ENCODE measurements at regions not wholly inside any gene's neighbourhood (a gene's known extent, or its start where the extent isn't known, plus 50 kb on each side); places are given as distances from the start of the nearest gene placed in this dataset.

DNA sequence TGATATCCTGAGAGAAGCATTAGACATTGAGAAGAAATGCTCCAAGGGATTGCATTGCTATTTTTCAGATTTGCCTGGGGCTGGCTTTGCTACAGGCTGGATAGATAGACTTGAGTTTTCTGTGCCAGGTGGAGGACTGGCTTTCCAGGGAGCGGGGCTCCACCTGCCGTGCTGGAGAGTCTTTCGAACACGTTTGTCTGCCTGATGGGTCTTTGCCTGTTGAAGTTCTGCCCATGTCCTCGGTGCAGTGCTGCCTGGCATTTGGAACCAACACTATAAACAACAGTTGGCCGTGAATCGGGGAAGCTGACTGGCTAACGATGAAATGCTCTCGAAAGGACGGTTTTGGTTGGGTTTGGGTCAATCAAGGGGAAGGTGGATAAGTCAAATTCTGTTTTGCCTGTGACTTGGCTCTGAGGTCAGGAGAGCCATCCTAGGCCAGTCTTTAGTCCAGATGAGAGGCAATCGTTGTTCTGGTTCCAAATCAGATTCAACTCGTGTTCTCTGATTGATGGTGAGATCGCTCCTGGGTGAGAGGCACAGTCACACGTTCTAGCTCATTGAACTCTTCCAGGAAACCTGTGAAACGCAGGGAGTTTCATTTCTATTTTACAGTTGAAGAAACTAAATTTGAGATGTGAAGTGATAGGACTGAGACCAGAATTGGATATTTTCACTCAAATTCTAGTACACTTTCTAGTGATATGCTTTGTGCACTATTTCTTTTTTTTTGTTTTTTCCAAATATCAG, 599.0 kb downstream of the TYW1 start:
- Mint-ChIP-seq H3K4me3 (no peak overlapping the region), H3K27ac (no peak overlapping the region), H3K27me3 (ENCODE audit: low read depth in 2 of 2) (no peaks in the 10 kb centered on the region), H3K9me3 (peaks cover 4 to 6% of the 10 kb centered on the region in 2 donors), H3K36me3 (no peaks in the 10 kb centered on the region), H3K4me1 (no peaks in the 10 kb centered on the region)
- Histone ChIP-seq H3K9me3 (ENCODE audit: control insufficient read depth, insufficient read depth, low read length) (no peaks in the 10 kb centered on the region), H3K4me1 (ENCODE audit: control insufficient read depth, insufficient read depth, low read length) (no peaks in the 10 kb centered on the region), H3K27me3 (ENCODE audit: control insufficient read depth, insufficient read depth, low read length) (no peaks in the 10 kb centered on the region), H3K36me3 (ENCODE audit: control insufficient read depth, insufficient read depth, low read length) (no peaks in the 10 kb centered on the region), H3K4me3 (ENCODE audit: low read length) (no peak overlapping the region), H3K27ac (ENCODE audit: low read length) (no peak overlapping the region)
- TF ChIP-seq CTCF (IDR thresholded peaks at IDR 0.05), result no peak
- no peak for ATAC-seq
- DNase-seq, result no peak
- intact Hi-C loops (cut with micrococcal nuclease), result no loop called here
- WGBS (ENCODE audit: insufficient coverage), result 84% methylated on average over 15 of the region's 15 CpGs

DNA sequence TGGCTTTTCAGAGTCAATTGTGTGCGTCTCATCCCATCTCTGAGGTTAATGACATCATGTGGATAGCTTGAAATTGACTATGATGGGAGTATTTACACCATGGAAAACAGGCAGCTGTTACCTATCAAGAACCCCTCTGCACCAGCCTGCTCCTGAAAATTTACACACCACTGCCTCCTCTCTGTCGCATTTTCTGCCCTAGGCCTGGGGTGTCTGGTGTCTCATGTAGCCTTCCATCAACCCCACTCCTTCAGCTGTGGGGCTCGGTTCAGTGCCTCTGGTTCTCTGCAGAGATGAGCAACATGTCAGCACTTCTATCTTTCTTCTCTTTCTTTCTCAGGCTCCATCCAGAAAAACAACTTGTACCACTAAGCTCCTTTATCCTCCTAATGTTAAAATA, 600.5 kb downstream of the TYW1 start:
- DNase-seq (no peak), ATAC-seq (no peak)
- no peak overlapping the region for H3K4me3 ChIP-seq (ENCODE audit: low read length)
- Mint-ChIP-seq H3K4me3 (no peak overlapping the region), H3K27ac (no peak overlapping the region), H3K36me3 (no peaks in the 10 kb centered on the region), H3K27me3 (ENCODE audit: low read depth in 2 of 2) (no peaks in the 10 kb centered on the region), H3K9me3 (peaks cover 4 to 8% of the 10 kb centered on the region in 2 donors), H3K4me1 (no peaks in the 10 kb centered on the region)
- H3K36me3 ChIP-seq (ENCODE audit: control insufficient read depth, insufficient read depth, low read length), result no peaks in the 10 kb centered on the region
- no peaks in the 10 kb centered on the region for H3K4me1 ChIP-seq (ENCODE audit: control insufficient read depth, insufficient read depth, low read length)
- H3K27me3 ChIP-seq (ENCODE audit: control insufficient read depth, insufficient read depth, low read length), result no peaks in the 10 kb centered on the region
- no peak for TF ChIP-seq CTCF (IDR thresholded peaks at IDR 0.05)
- 96% methylated on average over 2 of the region's 3 CpGs for WGBS (ENCODE audit: insufficient coverage)
- H3K27ac ChIP-seq (ENCODE audit: low read length), result no peak overlapping the region
- no peaks in the 10 kb centered on the region for H3K9me3 ChIP-seq (ENCODE audit: control insufficient read depth, insufficient read depth, low read length)
- intact Hi-C loops (cut with micrococcal nuclease), result no loop called here

DNA sequence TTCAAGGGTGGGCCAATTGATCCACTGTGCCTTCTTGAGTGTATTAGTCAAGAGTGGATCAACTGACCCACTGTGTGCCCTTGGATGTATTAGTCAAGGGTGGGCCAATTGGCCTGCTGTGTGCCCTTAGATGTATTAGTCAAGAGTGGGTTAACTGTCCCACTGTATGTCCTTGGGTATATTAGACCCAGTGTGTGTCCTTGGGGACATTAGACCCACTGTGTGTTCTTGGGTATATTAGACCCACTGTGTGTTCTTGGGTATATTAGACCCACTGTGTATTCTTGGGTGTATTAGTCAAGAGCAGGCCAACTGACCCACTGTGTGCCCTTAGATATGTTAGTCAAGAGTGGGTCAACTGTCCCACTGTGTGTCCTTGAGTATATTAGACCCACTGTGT, 601.8 kb downstream of the TYW1 start:
- no peaks in the 10 kb centered on the region for H3K9me3 ChIP-seq (ENCODE audit: control insufficient read depth, insufficient read depth, low read length)
- no peaks in the 10 kb centered on the region for H3K27me3 ChIP-seq (ENCODE audit: control insufficient read depth, insufficient read depth, low read length)
- Mint-ChIP-seq H3K36me3 (no peaks in the 10 kb centered on the region), H3K27ac (no peak overlapping the region), H3K4me1 (no peaks in the 10 kb centered on the region), H3K4me3 (no peak overlapping the region), H3K9me3 (peaks cover 6 to 7% of the 10 kb centered on the region in 2 donors), H3K27me3 (ENCODE audit: low read depth in 2 of 2) (no peaks in the 10 kb centered on the region)
- ATAC-seq, result no peak
- no peak for TF ChIP-seq CTCF (IDR thresholded peaks at IDR 0.05)
- intact Hi-C loops (cut with micrococcal nuclease), result no loop called here
- no peak for DNase-seq
- H3K4me3 ChIP-seq (ENCODE audit: low read length), result no peak overlapping the region
- H3K4me1 ChIP-seq (ENCODE audit: control insufficient read depth, insufficient read depth, low read length), result no peaks in the 10 kb centered on the region
- H3K27ac ChIP-seq (ENCODE audit: low read length), result no peak overlapping the region
- no peaks in the 10 kb centered on the region for H3K36me3 ChIP-seq (ENCODE audit: control insufficient read depth, insufficient read depth, low read length)

All from natural killer cell (primary cell).